HUDEP-2 (cell line): ENCODE measurements at regions not wholly inside any gene's neighbourhood (a gene's known extent, or its start where the extent isn't known, plus 50 kb on each side); places are given as distances from the start of the nearest gene placed in this dataset.
A peak's percentile ranks its signal among the peaks of the same experiment; 100 is the strongest.
"Not testable (repeated sequence)": the region's sequence is repeated elsewhere in the genome, so short reads cannot be mapped to it uniquely, and the experiment has no call there.

ENCODE experiments used
- DNase-seq, 76 experiments: peaks; one replicate each; lab custom pipeline; 2025; ENCODE audit not compliant: unreplicated experiment in 76 of 76; lab: John Stamatoyannopoulos, UW

GRCh38 chrX:114272096-114272686 is 311.7 kb upstream of the HTR2C start:
- DNase-seq = no peak

- DNase-seq = not testable (repeated sequence)
These were observed 313.5 kb upstream of the HTR2C start for GRCh38 chrX:114270371-114270770.

- DNase-seq = no peak
These were observed 315.2 kb upstream of the HTR2C start for GRCh38 chrX:114268643-114269042.

GRCh38 chrX:114267142-114267541 is 316.7 kb upstream of the HTR2C start:
- no peak for DNase-seq

GRCh38 chrX:114252186-114252585 is 331.7 kb upstream of the HTR2C start:
- DNase-seq = no peak

- no peak for DNase-seq
These were observed 332.3 kb upstream of the HTR2C start for GRCh38 chrX:114251575-114251974.

- no peak for DNase-seq
These were observed 362.4 kb upstream of the HTR2C start for GRCh38 chrX:114221445-114221844.

GRCh38 chrX:114210879-114211278 is 373.0 kb upstream of the HTR2C start:
- DNase-seq = no peak

- no peak for DNase-seq
These were observed 382.3 kb upstream of the HTR2C start for GRCh38 chrX:114201622-114202021.

- no peak for DNase-seq
These were observed 402.7 kb upstream of the HTR2C start for GRCh38 chrX:114181195-114181594.

- DNase-seq = no peak
These were observed 405.8 kb upstream of the HTR2C start for GRCh38 chrX:114178126-114178525.

- DNase-seq = not testable (repeated sequence)
These were observed 416.6 kb upstream of the HTR2C start for GRCh38 chrX:114167276-114167675.

- DNase-seq = no peak
These were observed 417.3 kb upstream of the HTR2C start for GRCh38 chrX:114166601-114167000.

GRCh38 chrX:114165537-114165936 is 418.3 kb upstream of the HTR2C start:
- no peak for DNase-seq

GRCh38 chrX:114162068-114162735 is 421.7 kb upstream of the HTR2C start:
- peak in 16 of 76 experiments; percentile 0 to 50 (median 0) for DNase-seq

GRCh38 chrX:114152801-114153200 is 431.1 kb upstream of the HTR2C start:
- DNase-seq = no peak

- DNase-seq = peak in 1 of 76 experiments; percentile 5
These were observed 431.8 kb upstream of the HTR2C start for GRCh38 chrX:114152130-114152529.

GRCh38 chrX:114134465-114134864 is 449.4 kb upstream of the HTR2C start:
- DNase-seq = no peak

- DNase-seq = no peak
These were observed 456.4 kb upstream of the HTR2C start for GRCh38 chrX:114127411-114128025.

- DNase-seq = no peak
These were observed 456.9 kb upstream of the HTR2C start for GRCh38 chrX:114127005-114127404.

- no peak for DNase-seq
These were observed 482.8 kb upstream of the HTR2C start for GRCh38 chrX:114101081-114101480.

GRCh38 chrX:114097866-114098265 is 486.0 kb upstream of the HTR2C start:
- no peak for DNase-seq
